Keratinocyte (primary cell): ENCODE measurements at regions not wholly inside any gene's neighbourhood (a gene's known extent, or its start where the extent isn't known, plus 50 kb on each side); places are given as distances from the start of the nearest gene placed in this dataset.

Experiments used
- DNase-seq: peaks from one replicate; pipeline ENCODE4 v3.0.0-alpha.2; 2011; ENCODE audit warnings: low read depth, missing footprints, low spot score
- FAIRE-seq: peaks from 2 replicates; lab custom pipeline; 2011; peaks lifted over from hg19 to GRCh38; lab: Jason Lieb, UNC
- H2AFZ ChIP-seq: 2 replicates; pipeline ENCODE4 v1.6.0; 2012; ENCODE audit warnings: low read length, control low read depth, inconsistent platforms; ENCODE audit not compliant: control insufficient read depth
- H3K27ac ChIP-seq: 2 replicates; pipeline ENCODE4 v1.5.1; 2011; ENCODE audit warnings: low read length; ENCODE audit not compliant: control insufficient read depth, insufficient read depth
- H3K27me3 ChIP-seq: 3 replicates; pipeline ENCODE4 v1.6.0; 2011; ENCODE audit warnings: low read length; ENCODE audit not compliant: control insufficient read depth, insufficient read depth; ENCODE audit errors: extremely low read depth
- H3K36me3 ChIP-seq, 2 experiments: 2 replicates in 1 of 2; 3 replicates in 1 of 2; pipeline ENCODE4 v1.5.1; 2011; ENCODE audit warnings: low read length in 2 of 2, mild to moderate bottlenecking in 1 of 2; ENCODE audit not compliant: control insufficient read depth in 2 of 2, insufficient read depth in 2 of 2; ENCODE audit errors: extremely low read depth in 1 of 2
- H3K4me1 ChIP-seq: 3 replicates; pipeline ENCODE4 v1.5.1; 2011; ENCODE audit warnings: low read length; ENCODE audit not compliant: control insufficient read depth, insufficient read depth; ENCODE audit errors: extremely low read depth
- H3K4me2 ChIP-seq: 3 replicates; pipeline ENCODE4 v1.6.0; 2011; ENCODE audit warnings: low read depth, low read length; ENCODE audit not compliant: control insufficient read depth, insufficient read depth; ENCODE audit errors: extremely low read depth
- H3K4me3 ChIP-seq, 3 experiments: fragments of 200-600 bp in 1 of 3; sonication (generic) in 1 of 3; 2 replicates in 2 of 3; 3 replicates in 1 of 3; pipeline ENCODE4 v1.5.1; 2011 to 2016; ENCODE audit warnings: low read length in 3 of 3, mild to moderate bottlenecking in 3 of 3, control low read depth in 2 of 3, inconsistent platforms in 1 of 3, low read depth in 1 of 3, mixed read lengths in 1 of 3, mixed run types in 1 of 3, moderate library complexity in 1 of 3; ENCODE audit not compliant: control insufficient read depth in 2 of 3, insufficient read depth in 2 of 3; ENCODE audit errors: extremely low read depth in 1 of 3
- H3K79me2 ChIP-seq: 2 replicates; pipeline ENCODE4 v1.6.0; 2012; ENCODE audit warnings: low read length; ENCODE audit not compliant: control insufficient read depth, insufficient read depth
- H3K9ac ChIP-seq: 3 replicates; pipeline ENCODE4 v1.6.0; 2011; ENCODE audit warnings: low read length; ENCODE audit not compliant: control insufficient read depth, insufficient read depth; ENCODE audit errors: extremely low read depth
- H3K9me1 ChIP-seq: 3 replicates; pipeline ENCODE4 v1.6.0; 2011; ENCODE audit warnings: low read length; ENCODE audit not compliant: control insufficient read depth, insufficient read depth; ENCODE audit errors: extremely low read depth
- H3K9me3 ChIP-seq: 2 replicates; pipeline ENCODE4 v1.5.1; 2012; ENCODE audit warnings: low read depth, low read length; ENCODE audit not compliant: control insufficient read depth
- H4K20me1 ChIP-seq: 3 replicates; pipeline ENCODE4 v1.6.0; 2011; ENCODE audit warnings: low read length; ENCODE audit not compliant: control insufficient read depth, insufficient read depth; ENCODE audit errors: extremely low read depth
- CTCF ChIP-seq, 3 experiments: IDR thresholded peaks in 1 of 3; conservative IDR thresholded peaks in 1 of 3; optimal IDR thresholded peaks in 1 of 3; 2 replicates in 2 of 3; 3 replicates in 1 of 3; pipeline versions ENCODE3 to v1.5.1; 2011; ENCODE audit warnings: low read length in 3 of 3, mild to moderate bottlenecking in 3 of 3, moderate library complexity in 2 of 3, control low read depth in 1 of 3, inconsistent platforms in 1 of 3; ENCODE audit not compliant: insufficient read depth in 2 of 3; ENCODE audit errors: extremely low read depth in 1 of 3
- EZH2 ChIP-seq: IDR thresholded peaks from one replicate; pipeline ENCODE4 v1.6.1; 2012; ENCODE audit warnings: inconsistent platforms, mild to moderate bottlenecking, low read length, moderate library complexity
- dilution Hi-C: fragments of 300-500 bp; cut with MboI; formaldehyde crosslinking; loops from one replicate; pipeline ENCODE4 v1.7.0; 2020; ENCODE audit warnings: low sequenced_read_pairs; ENCODE audit not compliant: extremely low pct_ligation_motif_present

GRCh38 chr2:62374301-62375112, 131.5 kb downstream of the TMEM17 start:
- Histone ChIP-seq H3K36me3 (no peaks in the 10 kb centered on the region), H3K9me1 (no peaks in the 10 kb centered on the region), H3K9me3 (peaks cover 5% of the 10 kb centered on the region), H3K27ac (no peak overlapping the region), H2AFZ (no peak overlapping the region), H4K20me1 (no peaks in the 10 kb centered on the region), H3K4me1 (no peaks in the 10 kb centered on the region), H3K9ac (no peak overlapping the region), H3K79me2 (no peaks in the 10 kb centered on the region), H3K27me3 (no peaks in the 10 kb centered on the region), H3K4me3 (no peak overlapping the region), H3K4me2 (no peak overlapping the region)
- no peak for TF ChIP-seq CTCF (optimal IDR thresholded peaks at IDR 0.05 in 1 of 3, IDR thresholded peaks at IDR 0.05 in 1 of 3, conservative IDR thresholded peaks at IDR 0.05 in 1 of 3; ENCODE audit: extremely low read depth in 1 of 3, insufficient read depth in 2 of 3, low read length in 3 of 3)
- TF ChIP-seq EZH2, result no peak
- dilution Hi-C loops, result no loop called here
- no peak for DNase-seq
- no peak for FAIRE-seq

- no peak overlapping the region for H3K4me2 ChIP-seq
- no peak overlapping the region for H2AFZ ChIP-seq
- H3K9me1 ChIP-seq, result no peaks in the 10 kb centered on the region
- DNase-seq, result no peak
- H3K36me3 ChIP-seq, result no peaks in the 10 kb centered on the region
- H3K27ac ChIP-seq, result no peak overlapping the region
- FAIRE-seq, result no peak
- no peaks in the 10 kb centered on the region for H3K79me2 ChIP-seq
- no peak overlapping the region for H3K9ac ChIP-seq
- dilution Hi-C loops, result no loop called here
- no peaks in the 10 kb centered on the region for H3K27me3 ChIP-seq
- TF ChIP-seq CTCF (optimal IDR thresholded peaks at IDR 0.05 in 1 of 3, IDR thresholded peaks at IDR 0.05 in 1 of 3, conservative IDR thresholded peaks at IDR 0.05 in 1 of 3; ENCODE audit: extremely low read depth in 1 of 3, insufficient read depth in 2 of 3, low read length in 3 of 3), result no peak
- peaks cover 5% of the 10 kb centered on the region for H3K9me3 ChIP-seq
- no peak overlapping the region for H3K4me3 ChIP-seq
- no peaks in the 10 kb centered on the region for H3K4me1 ChIP-seq
- H4K20me1 ChIP-seq, result no peaks in the 10 kb centered on the region
Measured at GRCh38 chr2:62372824-62373223, 133.2 kb downstream of the TMEM17 start.
